MCF 10A (cell line): ENCODE measurements at regions not wholly inside any gene's neighbourhood (a gene's known extent, or its start where the extent isn't known, plus 50 kb on each side); places are given as distances from the start of the nearest gene placed in this dataset.
A peak's percentile ranks its signal among the peaks of the same experiment; 100 is the strongest.
"Not testable (repeated sequence)": the region's sequence is repeated elsewhere in the genome, so short reads cannot be mapped to it uniquely, and the experiment has no call there.

ENCODE experiments used
- BruUV-seq: library from RNA; stranded (reverse); fragments of 400-500 nt; replicated peaks from 2 replicates; lab custom pipeline; 2021; lab: Mats Ljungman, UMichigan
- CTCF ChIA-PET: fragments of 300-600 bp; sonication (Branson Sonifier 250); formaldehyde crosslinking; extraction: SDS; loops from one replicate; lab custom pipeline; 2021; ENCODE audit warnings: antibody characterized with exemption, inconsistent platforms; lab: Yijun Ruan, JAX
- POLR2A ChIA-PET: fragments of 300-600, 350-650 bp; sonication (Branson Sonifier 250); formaldehyde crosslinking; extraction: SDS; loops from one replicate; lab custom pipeline; 2020; ENCODE audit warnings: antibody characterized with exemption, inconsistent platforms; lab: Yijun Ruan, JAX
- DNase-seq: peaks from one replicate; pipeline ENCODE4 v3.0.0-alpha.2; 2018; ENCODE audit not compliant: unreplicated experiment
- H3K27ac Mint-ChIP-seq: one replicate; pipeline ENCODE4 v1.8.0; 2022; ENCODE audit warnings: mild to moderate bottlenecking, low read depth, mixed read lengths; ENCODE audit not compliant: unreplicated experiment
- H3K27me3 Mint-ChIP-seq: one replicate; pipeline ENCODE4 v1.8.0; 2022; ENCODE audit warnings: mixed read lengths; ENCODE audit not compliant: insufficient read depth, unreplicated experiment
- H3K36me3 Mint-ChIP-seq: one replicate; pipeline ENCODE4 v1.8.0; 2022; ENCODE audit warnings: mild to moderate bottlenecking, moderate library complexity, mixed read lengths; ENCODE audit not compliant: insufficient read depth, unreplicated experiment
- H3K4me1 Mint-ChIP-seq: one replicate; pipeline ENCODE4 v1.8.0; 2022; ENCODE audit warnings: mixed read lengths; ENCODE audit not compliant: insufficient read depth, unreplicated experiment
- H3K4me3 Mint-ChIP-seq: one replicate; pipeline ENCODE4 v1.8.0; 2022; ENCODE audit warnings: mild to moderate bottlenecking, moderate library complexity, mixed read lengths; ENCODE audit not compliant: unreplicated experiment
- H3K9me3 Mint-ChIP-seq: one replicate; pipeline ENCODE4 v1.8.0; 2022; ENCODE audit warnings: mixed read lengths; ENCODE audit not compliant: unreplicated experiment
- CTCF ChIP-seq: fragments of 200-600 bp; IDR thresholded peaks from one replicate; pipeline ENCODE4 v1.8.0; 2022; ENCODE audit warnings: antibody characterized with exemption, mild to moderate bottlenecking; ENCODE audit not compliant: unreplicated experiment
- intact Hi-C: fragments of 100-400 bp; cut with micrococcal nuclease; formaldehyde crosslinking; loops from 2 replicates; pipeline ENCODE4 v1.14.1; 2022

GRCh38 chr15:44853304-44853950 is 103.1 kb upstream of the TERB2 start:
- not testable (repeated sequence) for H3K27me3 Mint-ChIP-seq, H3K4me1 Mint-ChIP-seq, H3K4me3 Mint-ChIP-seq, H3K27ac Mint-ChIP-seq, H3K9me3 Mint-ChIP-seq, H3K36me3 Mint-ChIP-seq, BruUV-seq
- peak; percentile 91 for TF ChIP-seq CTCF
- intact Hi-C loops, result loop anchor here (5.0 kb wide), 2 partner anchors 69 to 184 kb away; no protein-coding TSS in a partner anchor
- peak; percentile 69 for DNase-seq
- CTCF ChIA-PET, result interaction anchor here (0.6 to 3.8 kb wide), 20 partner anchors 9 to 403 kb away, joined by 3 to 45 read pairs (median 4); no protein-coding TSS in a partner anchor
- POLR2A ChIA-PET, result interaction anchor here (1.0 kb wide), 1 partner anchor 140 kb away, joined by 3 read pairs; no protein-coding TSS in a partner anchor

- H3K36me3 Mint-ChIP-seq, H3K4me1 Mint-ChIP-seq, H3K4me3 Mint-ChIP-seq, BruUV-seq, H3K9me3 Mint-ChIP-seq, DNase-seq, H3K27ac Mint-ChIP-seq, POLR2A ChIA-PET, H3K27me3 Mint-ChIP-seq: not testable (repeated sequence)
- CTCF ChIA-PET, result interaction anchor here (0.6 to 3.8 kb wide), 10 partner anchors 11 to 264 kb away, joined by 3 to 45 read pairs (median 4); no protein-coding TSS in a partner anchor
- intact Hi-C loops, result loop anchor here (5.0 kb wide), 2 partner anchors 68 to 183 kb away; no protein-coding TSS in a partner anchor
These were observed 101.8 kb upstream of the TERB2 start for GRCh38 chr15:44854696-44855095.

- BruUV-seq, CTCF ChIA-PET, H3K4me3 Mint-ChIP-seq, H3K27ac Mint-ChIP-seq, H3K9me3 Mint-ChIP-seq, H3K27me3 Mint-ChIP-seq, H3K4me1 Mint-ChIP-seq, POLR2A ChIA-PET, intact Hi-C loops, H3K36me3 Mint-ChIP-seq, DNase-seq: not testable (repeated sequence)
These were observed 100.2 kb upstream of the TERB2 start for GRCh38 chr15:44856284-44856683.

- H3K27ac Mint-ChIP-seq, POLR2A ChIA-PET, H3K36me3 Mint-ChIP-seq, intact Hi-C loops, H3K4me1 Mint-ChIP-seq, H3K9me3 Mint-ChIP-seq, BruUV-seq, H3K4me3 Mint-ChIP-seq, DNase-seq, H3K27me3 Mint-ChIP-seq, CTCF ChIA-PET: not testable (repeated sequence)
These were observed 99.2 kb upstream of the TERB2 start for GRCh38 chr15:44857164-44857710.

- H3K4me1 Mint-ChIP-seq, H3K27ac Mint-ChIP-seq, POLR2A ChIA-PET, H3K36me3 Mint-ChIP-seq, H3K9me3 Mint-ChIP-seq, H3K4me3 Mint-ChIP-seq, DNase-seq, intact Hi-C loops, BruUV-seq, H3K27me3 Mint-ChIP-seq: not testable (repeated sequence)
- CTCF ChIA-PET, result interaction anchor here (0.6 kb wide), 1 partner anchor 43 kb away, joined by 4 read pairs; no protein-coding TSS in a partner anchor
These were observed 97.4 kb upstream of the TERB2 start for GRCh38 chr15:44859088-44859487.

- DNase-seq, H3K4me3 Mint-ChIP-seq, BruUV-seq, H3K27ac Mint-ChIP-seq, H3K36me3 Mint-ChIP-seq, H3K4me1 Mint-ChIP-seq, POLR2A ChIA-PET, intact Hi-C loops, CTCF ChIA-PET, H3K27me3 Mint-ChIP-seq, H3K9me3 Mint-ChIP-seq: not testable (repeated sequence)
These were observed 96.3 kb upstream of the TERB2 start for GRCh38 chr15:44860168-44860567.
